ENCODE measurements at regions not wholly inside any gene's neighbourhood (a gene's known extent, or its start where the extent isn't known, plus 50 kb on each side); places are given as distances from the start of the nearest gene placed in this dataset.

GRCh38 chr11:69887841-69888427, 68.7 kb upstream of the FGF3 start:
- no peak for TF ChIP-seq CTCF (IDR thresholded peaks at IDR 0.05; ENCODE audit: insufficient read depth, missing control alignments)
- FAIRE-seq (no peak), DNase-seq (ENCODE audit: insufficient read length, low spot score) (no peak)

- DNase-seq (ENCODE audit: insufficient read length, low spot score) (peak; percentile 60), FAIRE-seq (no peak)
- TF ChIP-seq CTCF (IDR thresholded peaks at IDR 0.05; ENCODE audit: insufficient read depth, missing control alignments): peak; percentile 86
Measured at GRCh38 chr11:69888483-69889181, 69.4 kb upstream of the FGF3 start.

GRCh38 chr11:69889400-69890318, 70.4 kb upstream of the FGF3 start:
- DNase-seq (ENCODE audit: insufficient read length, low spot score): no peak
- FAIRE-seq: no peak
- TF ChIP-seq CTCF (IDR thresholded peaks at IDR 0.05; ENCODE audit: insufficient read depth, missing control alignments): no peak

GRCh38 chr11:69890476-69890875, 71.3 kb upstream of the FGF3 start:
- TF ChIP-seq CTCF (IDR thresholded peaks at IDR 0.05; ENCODE audit: insufficient read depth, missing control alignments): no peak
- FAIRE-seq (no peak), DNase-seq (ENCODE audit: insufficient read length, low spot score) (no peak)

- FAIRE-seq (no peak), DNase-seq (ENCODE audit: insufficient read length, low spot score) (no peak)
- no peak for TF ChIP-seq CTCF (IDR thresholded peaks at IDR 0.05; ENCODE audit: insufficient read depth, missing control alignments)
Measured at GRCh38 chr11:69891421-69892236, 72.4 kb upstream of the FGF3 start.

GRCh38 chr11:69892237-69892985, 73.2 kb upstream of the FGF3 start:
- FAIRE-seq (no peak), DNase-seq (ENCODE audit: insufficient read length, low spot score) (no peak)
- no peak for TF ChIP-seq CTCF (IDR thresholded peaks at IDR 0.05; ENCODE audit: insufficient read depth, missing control alignments)

Measured in D721Med (cell line).